Liver (tissue), 8 donors: ENCODE measurements at regions not wholly inside any gene's neighbourhood (a gene's known extent, or its start where the extent isn't known, plus 50 kb on each side); places are given as distances from the start of the nearest gene placed in this dataset.

Source experiments
- DNase-seq: peaks from one replicate; pipeline ENCODE4 v3.0.0-alpha.2; 2017; ENCODE audit warnings: low spot score
- H3K27ac ChIP-seq, 2 donors: one replicate each; pipeline ENCODE4 v1.7.0; 2013; ENCODE audit warnings: inconsistent platforms in 2 of 2, low read length in 2 of 2, control low read depth in 1 of 2, low read depth in 1 of 2, mild to moderate bottlenecking in 1 of 2
- H3K27me3 ChIP-seq, 4 donors: one replicate each; pipeline versions ENCODE4 v1.6.1 to v1.7.0; 2013; ENCODE audit warnings: low read length in 3 of 4, inconsistent platforms in 1 of 4, mild to moderate bottlenecking in 1 of 4, moderate library complexity in 1 of 4; ENCODE audit not compliant: control insufficient read depth in 4 of 4, insufficient read depth in 4 of 4
- H3K36me3 ChIP-seq, 4 donors: one replicate each; pipeline versions ENCODE4 v1.6.1 to v1.7.0; 2013; ENCODE audit warnings: low read length in 3 of 4, mild to moderate bottlenecking in 3 of 4, low read depth in 1 of 4, moderate library complexity in 1 of 4; ENCODE audit not compliant: control insufficient read depth in 4 of 4, insufficient read depth in 3 of 4
- H3K4me1 ChIP-seq, 4 donors: one replicate each; pipeline versions ENCODE4 v1.6.1 to v1.7.0; 2013; ENCODE audit warnings: low read length in 3 of 4, mild to moderate bottlenecking in 3 of 4, moderate library complexity in 1 of 4; ENCODE audit not compliant: control insufficient read depth in 4 of 4, insufficient read depth in 4 of 4
- H3K4me3 ChIP-seq, 3 donors: one replicate each; pipeline versions ENCODE4 v1.6.1 to v1.7.0; 2013; ENCODE audit warnings: low read length in 3 of 3, control low read depth in 1 of 3, low read depth in 1 of 3, mild to moderate bottlenecking in 1 of 3
- H3K9ac ChIP-seq, 2 donors: one replicate each; pipeline ENCODE4 v1.7.0; 2013; ENCODE audit warnings: low read length in 2 of 2, mild to moderate bottlenecking in 2 of 2, moderate library complexity in 2 of 2, control low read depth in 1 of 2, low read depth in 1 of 2
- H3K9me3 ChIP-seq, 4 donors: one replicate each; pipeline versions ENCODE4 v1.6.1 to v1.7.0; 2013; ENCODE audit warnings: low read length in 3 of 4; ENCODE audit not compliant: control insufficient read depth in 4 of 4
- EGR1 ChIP-seq, 2 donors: IDR thresholded peaks; 2 replicates each; pipeline ENCODE4 v1.6.1; 2016 to 2018; ENCODE audit warnings: antibody characterized with exemption in 2 of 2, low read depth in 2 of 2
- FOXA2 ChIP-seq: IDR thresholded peaks from 2 replicates; pipeline ENCODE4 v1.6.1; 2016; ENCODE audit warnings: antibody characterized with exemption
- GABPA ChIP-seq, 2 donors: IDR thresholded peaks in 1 of 2; conservative IDR thresholded peaks in 1 of 2; 2 replicates each; pipeline ENCODE4 v1.6.1; 2016; ENCODE audit warnings: antibody characterized with exemption in 2 of 2, mild to moderate bottlenecking in 1 of 2, moderate library complexity in 1 of 2
- HNF4A ChIP-seq, 2 donors: conservative IDR thresholded peaks; 2 replicates each; pipeline ENCODE4 v1.6.1; 2016; ENCODE audit warnings: antibody characterized with exemption in 2 of 2, mild to moderate bottlenecking in 2 of 2
- JUND ChIP-seq, 2 donors: IDR thresholded peaks; 2 replicates each; pipeline ENCODE4 v1.6.1; 2016; ENCODE audit warnings: antibody characterized with exemption in 2 of 2
- WGBS: extraction: QIAGEN DNeasy Blood & Tissue Kit; methylation state at CpG from one replicate; pipeline ENCODE4 v1.1.7; 2013; 5-methylcytosine and 5-hydroxymethylcytosine counted together
- TF ChIP-seq, protein P1 (sequence below): IDR thresholded peaks from 2 replicates; pipeline ENCODE4 v1.6.1; 2016; ENCODE audit warnings: antibody characterized with exemption, mild to moderate bottlenecking
- TF ChIP-seq, protein P2 (sequence below): fragments of 150-350 bp; IDR thresholded peaks from 2 replicates; pipeline ENCODE4 v1.5.1; 2017; ENCODE audit warnings: improper control_type of control experiment, low read depth, low read length; ENCODE audit not compliant: missing input control
- TF ChIP-seq, protein P3 (sequence below): IDR thresholded peaks from 2 replicates; pipeline ENCODE4 v1.6.1; 2016; ENCODE audit warnings: antibody characterized with exemption
- TF ChIP-seq, protein P4 (sequence below): IDR thresholded peaks from 2 replicates; pipeline ENCODE4 v1.6.1; 2016; ENCODE audit warnings: antibody characterized with exemption
- TF ChIP-seq, protein P5 (sequence below): IDR thresholded peaks from 2 replicates; pipeline ENCODE4 v1.6.1; 2016; ENCODE audit warnings: antibody characterized with exemption
- donor health status: healthy.
- donor health status: healthy.
- donor health status: healthy.
- donor health status: healthy.
- donor health status: healthy.

DNA sequence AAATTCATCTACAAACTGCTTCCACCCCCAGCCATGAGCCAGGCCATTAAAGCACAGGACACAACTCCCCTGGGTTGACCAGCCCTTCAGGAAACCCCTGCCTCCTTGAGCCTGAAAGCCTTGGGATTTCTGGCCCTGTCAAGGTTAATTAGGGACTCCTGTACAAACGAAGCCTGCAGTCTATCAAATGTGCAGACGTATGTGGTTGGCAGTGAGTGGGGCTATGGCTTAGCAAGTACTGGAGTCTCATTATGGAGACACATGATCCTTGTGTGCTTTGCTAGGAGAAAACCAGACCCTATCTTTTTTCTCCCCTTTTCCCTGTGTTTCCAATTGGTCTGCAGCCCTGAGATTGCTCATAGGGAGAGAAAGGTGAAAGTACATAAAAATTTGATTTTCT, 588.3 kb upstream of the USP24 start:
- Histone ChIP-seq H3K4me1 (no peaks in the 10 kb centered on the region), H3K4me3 (no peak overlapping the region), H3K9me3 (no peaks in the 10 kb centered on the region), H3K9ac (no peak overlapping the region), H3K27me3 (no peaks in the 10 kb centered on the region), H3K36me3 (no peaks in the 10 kb centered on the region), H3K27ac (no peak overlapping the region)
- WGBS, result 82% methylated on average over 2 of the region's 2 CpGs
- DNase-seq, result no peak
- TF ChIP-seq, protein P1, sequence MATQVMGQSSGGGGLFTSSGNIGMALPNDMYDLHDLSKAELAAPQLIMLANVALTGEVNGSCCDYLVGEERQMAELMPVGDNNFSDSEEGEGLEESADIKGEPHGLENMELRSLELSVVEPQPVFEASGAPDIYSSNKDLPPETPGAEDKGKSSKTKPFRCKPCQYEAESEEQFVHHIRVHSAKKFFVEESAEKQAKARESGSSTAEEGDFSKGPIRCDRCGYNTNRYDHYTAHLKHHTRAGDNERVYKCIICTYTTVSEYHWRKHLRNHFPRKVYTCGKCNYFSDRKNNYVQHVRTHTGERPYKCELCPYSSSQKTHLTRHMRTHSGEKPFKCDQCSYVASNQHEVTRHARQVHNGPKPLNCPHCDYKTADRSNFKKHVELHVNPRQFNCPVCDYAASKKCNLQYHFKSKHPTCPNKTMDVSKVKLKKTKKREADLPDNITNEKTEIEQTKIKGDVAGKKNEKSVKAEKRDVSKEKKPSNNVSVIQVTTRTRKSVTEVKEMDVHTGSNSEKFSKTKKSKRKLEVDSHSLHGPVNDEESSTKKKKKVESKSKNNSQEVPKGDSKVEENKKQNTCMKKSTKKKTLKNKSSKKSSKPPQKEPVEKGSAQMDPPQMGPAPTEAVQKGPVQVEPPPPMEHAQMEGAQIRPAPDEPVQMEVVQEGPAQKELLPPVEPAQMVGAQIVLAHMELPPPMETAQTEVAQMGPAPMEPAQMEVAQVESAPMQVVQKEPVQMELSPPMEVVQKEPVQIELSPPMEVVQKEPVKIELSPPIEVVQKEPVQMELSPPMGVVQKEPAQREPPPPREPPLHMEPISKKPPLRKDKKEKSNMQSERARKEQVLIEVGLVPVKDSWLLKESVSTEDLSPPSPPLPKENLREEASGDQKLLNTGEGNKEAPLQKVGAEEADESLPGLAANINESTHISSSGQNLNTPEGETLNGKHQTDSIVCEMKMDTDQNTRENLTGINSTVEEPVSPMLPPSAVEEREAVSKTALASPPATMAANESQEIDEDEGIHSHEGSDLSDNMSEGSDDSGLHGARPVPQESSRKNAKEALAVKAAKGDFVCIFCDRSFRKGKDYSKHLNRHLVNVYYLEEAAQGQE, result no peak
- TF ChIP-seq, protein P2, sequence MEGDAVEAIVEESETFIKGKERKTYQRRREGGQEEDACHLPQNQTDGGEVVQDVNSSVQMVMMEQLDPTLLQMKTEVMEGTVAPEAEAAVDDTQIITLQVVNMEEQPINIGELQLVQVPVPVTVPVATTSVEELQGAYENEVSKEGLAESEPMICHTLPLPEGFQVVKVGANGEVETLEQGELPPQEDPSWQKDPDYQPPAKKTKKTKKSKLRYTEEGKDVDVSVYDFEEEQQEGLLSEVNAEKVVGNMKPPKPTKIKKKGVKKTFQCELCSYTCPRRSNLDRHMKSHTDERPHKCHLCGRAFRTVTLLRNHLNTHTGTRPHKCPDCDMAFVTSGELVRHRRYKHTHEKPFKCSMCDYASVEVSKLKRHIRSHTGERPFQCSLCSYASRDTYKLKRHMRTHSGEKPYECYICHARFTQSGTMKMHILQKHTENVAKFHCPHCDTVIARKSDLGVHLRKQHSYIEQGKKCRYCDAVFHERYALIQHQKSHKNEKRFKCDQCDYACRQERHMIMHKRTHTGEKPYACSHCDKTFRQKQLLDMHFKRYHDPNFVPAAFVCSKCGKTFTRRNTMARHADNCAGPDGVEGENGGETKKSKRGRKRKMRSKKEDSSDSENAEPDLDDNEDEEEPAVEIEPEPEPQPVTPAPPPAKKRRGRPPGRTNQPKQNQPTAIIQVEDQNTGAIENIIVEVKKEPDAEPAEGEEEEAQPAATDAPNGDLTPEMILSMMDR, result no peak
- no peak for TF ChIP-seq JUND (IDR thresholded peaks at IDR 0.05)
- TF ChIP-seq, protein P3, sequence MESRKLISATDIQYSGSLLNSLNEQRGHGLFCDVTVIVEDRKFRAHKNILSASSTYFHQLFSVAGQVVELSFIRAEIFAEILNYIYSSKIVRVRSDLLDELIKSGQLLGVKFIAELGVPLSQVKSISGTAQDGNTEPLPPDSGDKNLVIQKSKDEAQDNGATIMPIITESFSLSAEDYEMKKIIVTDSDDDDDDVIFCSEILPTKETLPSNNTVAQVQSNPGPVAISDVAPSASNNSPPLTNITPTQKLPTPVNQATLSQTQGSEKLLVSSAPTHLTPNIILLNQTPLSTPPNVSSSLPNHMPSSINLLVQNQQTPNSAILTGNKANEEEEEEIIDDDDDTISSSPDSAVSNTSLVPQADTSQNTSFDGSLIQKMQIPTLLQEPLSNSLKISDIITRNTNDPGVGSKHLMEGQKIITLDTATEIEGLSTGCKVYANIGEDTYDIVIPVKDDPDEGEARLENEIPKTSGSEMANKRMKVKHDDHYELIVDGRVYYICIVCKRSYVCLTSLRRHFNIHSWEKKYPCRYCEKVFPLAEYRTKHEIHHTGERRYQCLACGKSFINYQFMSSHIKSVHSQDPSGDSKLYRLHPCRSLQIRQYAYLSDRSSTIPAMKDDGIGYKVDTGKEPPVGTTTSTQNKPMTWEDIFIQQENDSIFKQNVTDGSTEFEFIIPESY, result no peak
- TF ChIP-seq, protein P4, sequence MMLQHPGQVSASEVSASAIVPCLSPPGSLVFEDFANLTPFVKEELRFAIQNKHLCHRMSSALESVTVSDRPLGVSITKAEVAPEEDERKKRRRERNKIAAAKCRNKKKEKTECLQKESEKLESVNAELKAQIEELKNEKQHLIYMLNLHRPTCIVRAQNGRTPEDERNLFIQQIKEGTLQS, result no peak

DNA sequence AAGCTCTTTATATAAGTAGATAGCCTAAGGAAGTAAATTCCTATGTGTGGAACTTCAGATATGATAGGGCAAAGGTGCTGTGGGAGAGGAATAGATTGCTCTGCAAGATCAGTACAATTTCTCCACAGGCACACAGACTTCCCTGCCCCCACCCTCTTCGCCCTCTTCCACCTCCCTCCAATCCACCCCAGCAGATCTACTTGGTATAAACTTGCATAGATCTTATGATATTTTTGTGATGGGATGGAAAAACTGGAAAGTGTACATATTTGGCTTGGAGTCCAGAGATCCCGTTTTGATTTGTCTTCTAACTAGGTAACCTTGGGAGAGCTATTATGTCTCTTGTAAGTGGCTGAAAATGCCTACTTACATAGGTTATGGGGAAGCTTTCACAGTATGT, 586.3 kb upstream of the USP24 start:
- 86% methylated on average over 2 of the region's 2 CpGs for WGBS
- H3K27me3 ChIP-seq, result no peaks in the 10 kb centered on the region
- no peak overlapping the region for H3K4me3 ChIP-seq
- no peaks in the 10 kb centered on the region for H3K36me3 ChIP-seq
- H3K9me3 ChIP-seq, result no peaks in the 10 kb centered on the region
- DNase-seq, result no peak
- H3K9ac ChIP-seq, result no peak overlapping the region
- H3K4me1 ChIP-seq, result no peaks in the 10 kb centered on the region
- no peak overlapping the region for H3K27ac ChIP-seq
- TF ChIP-seq FOXA2 (no peak), EGR1 (IDR thresholded peaks at IDR 0.05; ENCODE audit: low read depth in 2 of 2) (no peak), HNF4A (conservative IDR thresholded peaks at IDR 0.05) (no peak), GABPA (IDR thresholded peaks at IDR 0.05 in 1 of 2, conservative IDR thresholded peaks at IDR 0.05 in 1 of 2) (no peak)
- TF ChIP-seq, protein P5, sequence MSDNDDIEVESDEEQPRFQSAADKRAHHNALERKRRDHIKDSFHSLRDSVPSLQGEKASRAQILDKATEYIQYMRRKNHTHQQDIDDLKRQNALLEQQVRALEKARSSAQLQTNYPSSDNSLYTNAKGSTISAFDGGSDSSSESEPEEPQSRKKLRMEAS, result no peak
- TF ChIP-seq, protein P2, result no peak
